Hippocampal formation (tissue), 2 donors: ENCODE measurements at regions not wholly inside any gene's neighbourhood (a gene's known extent, or its start where the extent isn't known, plus 50 kb on each side); places are given as distances from the start of the nearest gene placed in this dataset.

Experiments
- DNase-seq, 2 donors: peaks; one replicate each; lab custom pipeline; 2025; lab: John Stamatoyannopoulos, UW

DNA sequence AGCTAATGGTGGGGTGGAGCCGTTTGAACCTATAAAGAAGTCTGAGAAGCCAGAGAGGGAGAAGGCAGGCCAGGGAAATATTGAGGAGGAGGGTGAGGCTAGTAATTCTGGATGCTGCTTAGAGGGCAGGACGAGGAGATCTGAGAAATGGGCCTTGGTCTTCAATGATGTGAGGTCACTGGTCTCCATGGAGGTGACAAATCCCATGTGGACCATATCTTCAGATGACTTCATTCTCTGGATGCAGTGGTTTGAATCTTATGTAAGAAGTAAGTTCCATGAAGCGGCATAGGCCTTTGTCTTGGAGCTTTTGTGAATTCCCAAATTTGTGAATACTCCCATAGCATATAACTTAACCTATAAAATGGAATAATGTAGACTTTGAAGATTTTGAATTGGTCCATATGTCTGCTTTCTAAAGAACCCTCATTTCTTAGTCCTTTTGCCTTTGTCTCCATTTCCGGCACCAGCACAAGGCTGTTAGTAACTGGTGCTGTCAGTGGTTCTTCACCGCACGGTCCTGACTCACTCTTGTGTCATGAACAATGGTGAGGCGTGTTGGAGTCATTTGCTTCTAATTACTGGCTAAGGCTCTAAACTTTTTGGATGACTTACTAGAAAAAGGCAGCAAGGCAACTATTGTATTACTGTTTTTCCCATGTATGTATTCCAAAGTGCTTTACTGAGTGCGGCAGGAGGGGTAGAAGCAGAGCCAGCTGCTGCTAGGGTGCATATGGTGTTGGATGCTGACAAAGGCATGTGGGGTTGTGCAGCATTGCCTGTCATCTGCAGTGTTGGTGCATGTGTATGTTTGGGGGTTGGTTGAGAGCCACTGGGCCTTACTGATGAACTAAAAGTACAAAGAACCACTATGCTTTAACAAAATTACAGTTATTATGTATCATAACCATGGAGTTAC is 279.3 kb upstream of the C2CD4B start:
- DNase-seq = no peak

DNA sequence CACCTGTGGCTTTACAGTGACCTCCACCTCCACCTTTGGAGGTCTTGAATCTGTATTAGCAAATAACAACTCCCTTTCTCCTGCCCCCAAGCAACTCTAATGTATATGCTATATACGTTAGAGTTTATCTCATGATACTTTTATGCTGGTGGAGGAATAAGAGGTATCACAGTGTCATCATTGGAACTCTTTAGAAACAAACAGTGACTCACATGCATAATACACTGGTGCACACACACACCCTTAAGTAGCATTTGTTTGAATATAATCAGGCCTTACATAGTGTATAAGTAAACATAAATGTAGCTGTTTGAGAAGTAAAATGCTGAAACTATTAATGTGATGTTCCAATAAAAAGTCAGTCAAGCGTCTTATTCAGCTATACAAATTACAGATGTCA is 280.2 kb upstream of the C2CD4B start:
- no peak for DNase-seq

DNA sequence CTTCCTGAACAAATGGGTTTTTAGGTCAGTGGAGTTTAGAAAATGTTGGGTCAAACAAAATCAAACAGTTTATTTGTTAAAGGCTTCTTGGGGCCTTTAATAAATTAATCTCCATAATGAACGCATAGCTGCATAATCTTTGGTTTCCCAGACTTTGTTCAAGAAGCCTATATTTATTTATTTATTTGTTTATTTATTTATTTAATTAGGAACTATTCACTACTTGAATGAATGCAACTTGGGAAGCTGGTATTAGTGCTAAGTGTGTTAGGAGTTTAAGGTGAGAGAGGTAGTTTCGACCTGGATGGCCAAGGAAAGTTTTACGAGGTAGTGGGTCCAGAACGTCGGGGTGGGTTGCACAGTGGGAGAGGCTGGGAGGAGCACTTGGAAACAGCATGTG is 281.9 kb upstream of the C2CD4B start:
- DNase-seq = no peak

DNA sequence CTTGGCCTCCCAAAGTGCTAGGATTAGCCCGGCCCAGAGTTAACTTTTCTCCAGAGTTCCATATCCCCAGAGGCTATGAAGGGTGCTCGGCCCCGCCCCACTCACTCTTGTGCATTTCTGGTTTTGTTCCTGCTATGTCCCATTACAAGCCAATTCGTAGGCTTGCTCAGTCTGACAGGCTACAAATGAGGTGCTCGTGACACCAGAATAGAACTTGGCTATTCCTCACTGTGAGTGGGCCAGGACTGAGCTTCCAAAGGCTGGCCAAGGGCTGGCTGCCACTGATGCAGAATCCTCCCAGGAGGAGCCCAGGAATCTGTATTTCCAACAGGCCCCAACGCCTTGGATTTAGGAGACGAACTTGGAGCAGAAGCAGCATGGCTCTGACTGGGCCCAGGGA is 282.7 kb upstream of the C2CD4B start:
- no peak for DNase-seq

DNA sequence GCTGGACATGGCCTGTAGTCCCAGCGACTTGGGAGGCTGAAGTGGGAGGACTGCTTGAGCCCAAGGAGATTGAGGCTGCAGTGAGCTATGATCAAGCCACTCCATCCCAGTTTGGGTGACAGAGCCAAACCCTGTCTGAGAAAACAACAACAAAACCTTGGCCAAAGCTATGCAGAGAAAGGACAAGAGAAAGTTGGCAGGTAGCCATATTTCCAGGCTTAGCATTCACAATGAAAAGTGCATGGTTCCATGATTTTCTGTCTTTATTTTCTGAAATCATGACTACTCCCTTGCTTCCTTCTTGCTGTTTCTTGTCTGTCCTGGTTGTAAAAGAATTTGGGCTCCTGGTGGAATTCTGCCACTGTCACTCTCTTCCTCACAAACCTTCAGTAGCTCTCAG is 284.6 kb upstream of the C2CD4B start:
- DNase-seq = no peak

DNA sequence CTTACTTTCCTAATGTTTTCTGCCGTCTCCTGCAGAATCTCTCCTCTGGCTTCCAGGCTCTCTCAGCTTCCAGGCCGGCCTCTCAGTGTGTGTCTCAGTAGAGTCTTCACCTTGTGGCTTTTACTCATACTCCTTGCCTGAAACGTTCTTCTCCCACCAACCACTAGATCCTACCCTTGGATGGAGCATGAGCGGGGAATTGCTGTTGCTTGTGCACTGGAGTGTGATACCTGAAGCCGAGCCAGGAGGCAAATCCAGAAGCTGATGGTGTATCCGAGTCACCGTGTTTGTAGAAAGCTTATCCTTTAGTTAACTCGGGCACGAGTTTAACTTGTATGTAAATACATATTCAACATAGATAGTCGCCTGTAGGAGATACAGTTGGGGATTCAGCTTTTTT is 285.0 kb upstream of the C2CD4B start:
- DNase-seq = no peak

DNA sequence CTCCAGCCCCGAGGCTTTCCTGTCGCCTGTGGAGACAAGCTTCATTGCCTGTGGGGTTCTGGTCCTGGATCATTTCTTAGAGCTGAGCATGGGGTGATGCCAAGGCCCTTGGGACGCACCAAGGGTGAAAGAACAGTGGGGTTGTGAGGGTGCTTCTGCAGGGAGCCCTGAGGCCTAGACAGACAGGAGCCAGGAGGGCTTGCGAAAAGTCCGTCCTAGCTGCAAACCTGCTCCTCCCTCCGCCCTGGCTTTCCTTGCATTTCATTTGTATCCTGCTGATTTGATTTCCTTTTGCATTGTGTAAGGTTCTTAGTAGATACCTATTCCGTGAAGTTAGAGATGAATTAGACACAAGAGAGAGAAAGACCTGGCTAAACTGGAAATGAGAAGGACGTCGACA is 286.9 kb upstream of the C2CD4B start:
- DNase-seq = no peak

DNA sequence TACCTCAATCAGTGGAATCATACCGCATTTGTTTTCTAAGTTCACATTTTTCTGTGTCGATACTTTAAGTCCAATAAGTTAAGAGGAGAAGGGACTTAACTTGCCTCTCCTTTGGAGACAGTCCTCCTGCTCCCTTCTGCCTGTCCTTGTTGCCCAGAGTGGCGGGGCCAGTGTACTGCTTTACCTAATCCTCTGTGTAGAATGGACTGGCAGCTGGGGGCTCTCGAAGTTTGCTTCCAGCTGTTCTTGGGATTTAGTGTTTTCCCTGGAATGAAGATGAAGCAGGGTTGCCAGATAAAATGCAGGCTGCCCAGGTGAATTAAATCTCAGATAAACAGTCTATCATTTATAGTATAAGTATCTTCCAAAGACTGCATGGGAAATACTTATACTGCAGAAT is 287.6 kb upstream of the C2CD4B start:
- DNase-seq = no peak

DNA sequence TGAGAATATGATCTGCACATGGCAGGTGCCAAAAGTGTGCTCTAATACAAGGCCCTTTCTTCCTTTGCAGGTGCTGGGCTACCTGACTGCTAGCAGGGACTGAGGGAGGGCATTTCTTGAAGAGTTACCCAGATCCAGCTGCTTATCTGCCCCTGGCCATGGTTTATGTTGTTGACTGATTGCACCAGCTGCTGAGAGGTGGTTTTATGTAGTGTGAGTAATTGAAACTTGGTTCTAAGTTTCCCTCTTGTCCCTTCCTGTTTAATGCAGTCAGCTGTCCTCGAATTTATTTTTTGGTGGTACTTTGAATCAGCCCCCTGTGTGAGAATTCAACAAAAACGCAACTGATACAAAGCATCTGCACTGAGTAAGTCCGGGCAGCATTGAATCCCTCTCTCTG is 288.3 kb upstream of the C2CD4B start:
- no peak for DNase-seq

DNA sequence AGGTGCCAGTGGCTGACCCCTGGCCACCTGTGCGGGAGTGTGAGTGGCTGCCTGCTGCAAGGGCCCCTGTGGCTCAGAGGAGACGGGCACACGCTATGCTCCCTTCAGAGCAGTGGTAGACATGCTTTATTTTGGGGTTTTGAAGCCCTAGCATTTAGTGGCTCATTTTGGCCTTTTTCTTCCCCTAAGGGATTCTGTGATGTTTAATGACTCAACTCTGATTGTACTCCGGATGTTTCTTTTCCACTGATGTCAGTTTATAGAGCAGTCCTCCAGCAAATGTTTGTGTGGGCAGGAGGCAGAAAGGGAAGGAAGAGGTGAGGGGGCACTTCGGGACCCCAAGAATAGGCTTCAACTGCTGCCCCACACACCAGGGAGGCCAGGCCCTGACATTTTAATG is 288.9 kb upstream of the C2CD4B start:
- DNase-seq = no peak

DNA sequence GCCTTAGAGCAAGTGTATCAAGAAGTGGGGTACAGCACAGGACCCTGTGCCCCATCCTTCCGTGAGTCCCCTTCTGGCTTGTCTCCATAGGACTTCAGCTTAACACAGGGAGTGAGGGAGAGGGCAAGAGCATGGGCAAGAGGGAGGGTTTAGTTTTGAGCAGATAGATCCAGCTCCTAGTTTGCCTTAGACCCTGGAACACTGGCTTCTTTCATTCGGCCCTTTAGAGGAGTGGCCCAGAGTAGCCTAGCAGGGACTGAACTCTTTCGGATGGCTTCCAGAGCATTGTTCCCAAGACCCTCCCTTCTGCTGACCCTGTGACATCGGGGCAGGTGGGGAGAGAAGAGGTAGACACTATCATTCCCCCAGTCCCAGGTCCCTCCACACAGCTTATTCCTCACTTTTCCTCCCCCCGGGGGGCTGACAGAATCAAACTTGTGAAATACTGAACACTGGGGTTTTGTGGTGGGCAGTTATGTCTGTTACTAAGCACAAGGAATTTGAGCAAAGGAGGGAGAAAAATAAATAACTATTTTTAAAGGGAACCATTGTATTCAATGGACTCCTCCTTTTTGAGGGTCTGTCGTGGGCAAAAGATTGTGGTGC is 289.6 kb upstream of the C2CD4B start:
- no peak for DNase-seq

DNA sequence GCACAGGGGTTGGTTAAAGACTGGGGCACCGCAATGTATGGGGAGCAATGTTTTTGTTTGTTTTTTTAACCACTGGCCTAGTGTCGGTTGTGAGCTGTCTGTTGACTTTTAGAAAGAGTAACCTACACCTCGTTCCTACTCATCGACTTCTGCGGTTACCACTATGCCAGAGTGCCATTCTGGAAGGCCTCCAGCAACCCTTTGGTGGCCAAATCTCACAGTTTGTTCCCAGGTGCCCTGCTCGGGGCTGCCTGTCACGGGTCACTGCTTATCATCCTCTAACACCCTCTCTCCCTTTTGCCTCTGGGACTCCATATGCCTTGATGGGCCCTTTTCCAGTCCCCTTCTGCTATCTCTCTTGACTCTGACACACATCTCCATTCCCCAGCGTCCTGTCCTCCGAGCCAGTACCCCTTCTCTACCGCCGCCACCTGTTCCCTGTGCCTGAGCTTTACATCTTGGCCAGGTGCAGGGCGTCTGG is 290.4 kb upstream of the C2CD4B start:
- DNase-seq = no peak

DNA sequence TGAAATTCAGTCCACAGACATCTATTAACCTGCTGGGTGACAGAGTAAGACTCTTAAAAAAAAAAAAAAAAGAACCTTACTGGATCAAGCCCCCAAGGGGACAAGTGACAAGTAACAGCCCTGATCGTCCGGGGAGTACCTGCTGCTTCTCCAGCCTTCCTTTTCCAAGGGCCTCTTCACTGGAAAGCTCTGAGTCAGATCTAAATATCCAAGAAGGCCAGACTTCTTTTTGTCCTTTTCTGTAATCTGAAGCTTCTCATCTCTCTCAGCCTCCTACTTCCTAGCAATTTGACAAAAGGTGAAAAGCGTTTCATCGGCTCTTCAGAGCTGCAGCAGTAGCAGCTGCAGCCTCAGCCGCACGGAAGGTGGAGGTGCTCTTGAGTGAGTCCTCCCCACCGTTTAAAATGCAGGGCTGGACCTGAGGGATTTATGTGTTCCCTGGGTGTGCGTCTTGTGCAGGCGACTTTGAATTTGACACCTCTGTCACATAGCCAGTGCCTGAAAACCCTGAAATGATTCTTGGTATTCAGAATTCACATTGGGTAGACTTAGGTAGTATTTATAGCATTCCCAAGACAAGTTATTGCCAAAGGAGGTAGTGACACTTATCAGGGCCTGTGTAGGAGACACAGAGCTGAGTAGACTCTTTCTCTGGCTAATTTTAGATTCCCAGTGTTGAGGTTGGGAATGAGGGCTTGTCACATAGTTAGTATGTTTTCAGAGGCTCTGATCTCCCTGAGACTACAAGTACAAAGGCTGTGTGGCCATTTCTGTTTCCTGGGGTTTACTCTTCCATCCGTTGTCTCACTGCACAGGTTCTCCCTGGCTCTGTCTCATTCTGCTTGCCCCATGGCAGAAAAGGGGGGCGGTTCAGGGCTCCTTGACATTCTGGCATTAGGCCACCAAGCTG is 291.2 kb upstream of the C2CD4B start:
- no peak for DNase-seq

DNA sequence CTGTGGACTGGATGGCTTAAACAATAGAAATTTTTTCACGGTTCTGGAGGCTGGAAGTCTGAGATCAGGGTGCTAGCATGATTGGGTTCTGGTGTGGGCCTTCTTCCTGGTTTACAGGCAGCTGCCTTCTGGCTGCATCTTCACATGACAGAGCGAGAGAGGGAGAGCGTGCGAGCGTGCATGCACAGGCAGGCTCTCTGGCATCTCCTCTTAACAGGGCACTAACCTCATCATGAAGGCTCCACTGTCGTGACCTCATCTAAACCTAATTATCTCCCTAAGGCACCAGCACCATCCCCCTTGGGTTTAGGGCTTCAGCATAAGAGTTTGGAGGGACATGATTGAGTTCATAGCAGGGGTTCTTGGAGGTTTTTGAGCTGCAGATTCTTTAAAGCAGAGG is 292.0 kb upstream of the C2CD4B start:
- no peak for DNase-seq

DNA sequence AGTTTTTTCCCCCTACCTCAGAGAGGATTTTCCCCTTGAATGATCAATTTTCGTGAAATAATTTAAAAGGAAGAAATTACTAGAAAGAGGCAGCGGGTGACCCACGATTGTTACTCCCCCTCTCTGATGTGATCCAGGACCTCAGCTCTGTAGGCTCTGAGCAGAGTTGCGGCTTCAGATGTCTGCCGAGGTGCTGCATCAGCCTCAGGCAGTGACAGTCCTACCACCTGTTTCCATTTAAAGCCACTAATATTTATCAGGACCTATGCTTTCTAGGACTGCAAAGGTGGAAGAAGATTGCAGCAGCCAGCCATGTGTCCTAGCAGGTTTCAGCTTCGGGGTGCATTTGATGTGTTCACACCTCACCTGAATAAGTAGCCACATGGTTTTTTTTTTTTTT is 294.8 kb upstream of the C2CD4B start:
- no peak for DNase-seq

DNA sequence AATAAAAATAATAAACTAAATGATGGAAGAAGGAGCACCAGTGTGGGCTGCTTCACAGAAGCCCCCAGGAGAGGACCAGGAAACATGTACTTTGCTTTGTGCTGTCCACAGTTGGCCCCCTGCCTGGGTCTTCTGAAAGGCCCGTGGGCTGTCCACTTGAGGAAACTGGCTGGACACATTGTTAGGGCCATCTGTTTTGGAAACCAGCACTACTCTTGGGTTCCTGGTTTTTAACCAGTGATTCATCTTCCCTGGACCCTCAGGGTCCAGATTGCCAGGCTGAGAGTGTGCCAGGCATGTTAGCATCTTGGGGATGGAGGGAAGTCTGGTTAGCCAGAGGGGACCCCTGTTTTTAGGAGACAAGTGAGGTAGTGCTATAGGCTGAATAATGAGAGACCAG is 297.2 kb upstream of the C2CD4B start:
- no peak for DNase-seq

DNA sequence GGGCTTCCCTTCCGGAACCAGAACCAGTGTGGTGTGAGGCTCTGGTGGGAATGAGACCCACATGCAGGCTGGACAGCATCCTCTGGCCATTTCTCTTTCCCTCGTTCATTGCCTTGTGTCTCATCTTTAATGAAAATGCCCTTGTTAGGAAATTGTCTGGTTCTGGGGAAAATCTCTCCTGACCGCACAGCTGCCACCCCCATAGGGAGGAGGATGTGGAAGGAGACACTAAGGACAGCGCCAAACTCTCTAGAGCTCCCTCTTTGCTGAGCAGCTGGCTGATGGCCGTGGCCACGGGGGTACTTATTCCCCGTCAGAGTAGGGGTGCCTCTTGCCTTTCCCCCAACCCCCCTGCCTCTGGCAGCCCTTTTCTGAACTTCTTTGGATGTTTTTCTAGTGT is 297.6 kb upstream of the C2CD4B start:
- no peak for DNase-seq

DNA sequence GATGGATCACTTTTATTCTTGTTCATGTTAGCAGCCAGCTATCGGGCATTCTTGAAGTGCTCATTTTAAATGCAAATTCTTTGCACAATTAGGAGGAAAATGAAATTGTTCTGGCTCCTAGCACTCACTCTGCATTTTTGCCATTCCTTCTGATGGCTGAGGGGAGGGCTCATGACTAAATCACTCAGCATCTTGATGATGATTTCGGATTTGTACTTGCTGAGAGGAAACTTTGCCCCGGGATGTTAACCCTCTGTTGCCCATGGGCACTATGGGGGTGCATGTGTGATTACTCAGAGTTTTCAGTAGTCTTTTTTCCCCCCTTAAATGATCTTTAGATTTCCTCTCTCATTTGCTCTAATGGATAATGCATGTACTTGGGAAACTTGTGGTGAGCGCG is 299.6 kb upstream of the C2CD4B start:
- no peak for DNase-seq

DNA sequence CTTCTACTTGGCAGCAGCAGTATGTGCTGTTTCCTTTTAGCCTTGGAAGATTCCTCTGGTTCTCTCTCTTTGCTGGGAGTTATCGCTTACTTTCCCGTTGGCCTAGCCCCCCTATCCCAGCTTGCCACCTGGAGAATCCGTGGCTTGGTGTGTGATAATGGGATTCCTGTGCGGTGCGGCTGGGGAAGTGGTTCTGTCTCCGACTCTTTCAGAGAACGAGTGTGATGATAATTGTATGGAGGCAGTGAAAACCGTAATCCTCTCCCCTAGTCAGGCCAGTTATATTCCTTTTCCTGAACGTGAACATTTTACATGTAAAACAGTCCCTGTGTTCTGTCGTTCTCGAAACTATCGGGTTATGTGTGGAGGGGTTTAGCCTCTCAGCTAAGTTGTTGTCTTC is 300.1 kb upstream of the C2CD4B start:
- no peak for DNase-seq

DNA sequence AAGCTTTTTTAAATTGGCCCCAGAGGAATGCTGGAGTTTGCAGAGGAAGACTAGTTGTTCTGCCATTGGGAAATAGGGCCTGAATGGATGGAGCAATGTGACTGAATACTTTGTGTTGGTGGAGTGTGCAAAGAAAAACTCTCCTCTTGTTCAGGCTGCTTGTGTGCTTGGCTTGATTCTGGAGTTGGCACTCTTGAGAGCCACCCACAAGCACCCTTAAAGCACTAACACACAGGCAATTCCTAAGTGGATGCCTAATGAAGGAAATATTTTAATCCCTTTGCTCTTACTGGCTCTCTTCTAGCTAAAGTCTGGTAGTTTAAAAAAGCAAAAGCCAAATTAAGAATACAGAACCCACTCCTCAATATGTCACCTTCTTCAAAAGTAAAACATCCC is 304.4 kb upstream of the C2CD4B start:
- DNase-seq = peak in 1 of 2 donors; percentile 30

DNA sequence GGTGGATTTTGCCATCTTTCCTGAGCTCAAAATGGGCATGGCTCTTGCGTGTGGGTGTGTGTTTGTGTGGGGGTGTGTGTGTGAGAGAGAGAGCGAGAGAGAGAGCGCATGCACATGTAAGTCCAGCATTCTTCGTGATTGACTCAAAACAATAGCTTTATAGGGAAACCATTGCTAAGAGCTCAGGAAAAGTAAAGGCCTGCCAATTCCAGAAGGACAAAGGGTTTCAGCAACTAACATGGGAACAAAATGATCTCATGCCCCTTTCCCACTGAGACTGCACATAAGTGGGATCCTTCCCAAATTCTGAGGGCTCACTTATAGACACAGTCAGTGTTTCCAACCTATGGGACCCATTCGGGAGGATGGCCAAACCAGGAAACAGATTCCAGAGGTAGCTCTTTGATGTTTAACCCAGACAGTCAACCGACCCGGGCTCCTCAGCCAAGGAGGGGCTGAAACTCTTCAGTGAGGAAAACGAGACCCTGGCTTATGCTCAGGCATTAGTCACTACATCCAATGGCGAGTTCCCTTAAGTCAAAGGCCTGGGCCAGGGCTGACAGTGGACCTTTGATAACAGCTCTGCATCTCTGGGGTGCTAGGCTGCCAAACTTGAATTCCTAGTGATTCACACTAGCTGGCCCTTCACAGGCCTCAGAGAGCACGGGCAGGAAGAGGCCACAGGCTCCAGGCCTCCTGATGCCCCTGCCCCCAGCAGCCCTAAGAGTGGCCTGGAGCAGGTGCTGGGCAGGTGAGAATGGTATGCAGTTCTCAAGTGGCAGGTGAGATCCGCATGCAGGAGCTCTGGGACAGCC is 305.0 kb upstream of the C2CD4B start:
- DNase-seq = peak in 1 of 2 donors; percentile 32
